Dendritic cell treated with granulocyte-macrophage colony-stimulating factor and Interleukin-4, amounts not matched to agents 40 ng/mL and 50 ng/mL, for 4 days (primary cell): ENCODE measurements at regions not wholly inside any gene's neighbourhood (a gene's known extent, or its start where the extent isn't known, plus 50 kb on each side); places are given as distances from the start of the nearest gene placed in this dataset.

ENCODE experiments used
- H3K27ac Mint-ChIP-seq: one replicate; pipeline ENCODE4 v1.8.0; 2022; ENCODE audit warnings: mild to moderate bottlenecking, mixed read lengths
- H3K27me3 Mint-ChIP-seq: one replicate; pipeline ENCODE4 v1.8.0; 2022; ENCODE audit warnings: mild to moderate bottlenecking, mixed read lengths
- H3K36me3 Mint-ChIP-seq: one replicate; pipeline ENCODE4 v1.8.0; 2022; ENCODE audit warnings: low read depth, mixed read lengths
- H3K4me1 Mint-ChIP-seq: one replicate; pipeline ENCODE4 v1.8.0; 2022; ENCODE audit warnings: low read depth, mixed read lengths
- H3K4me3 Mint-ChIP-seq: one replicate; pipeline ENCODE4 v1.8.0; 2022; ENCODE audit warnings: mild to moderate bottlenecking, moderate library complexity, mixed read lengths
- H3K9me3 Mint-ChIP-seq: one replicate; pipeline ENCODE4 v1.8.0; 2022; ENCODE audit warnings: mixed read lengths
- intact Hi-C: fragments of 100-400 bp; cut with micrococcal nuclease; formaldehyde crosslinking; loops from one replicate; pipeline ENCODE4 v1.15.0; 2022

GRCh38 chr16:6947291-6947690 is 385.4 kb upstream of the RBFOX1 start:
- no peaks in the 10 kb centered on the region for H3K4me1 Mint-ChIP-seq
- intact Hi-C loops = no loop called here
- H3K36me3 Mint-ChIP-seq = no peaks in the 10 kb centered on the region
- peaks cover 9% of the 10 kb centered on the region for H3K9me3 Mint-ChIP-seq
- H3K27me3 Mint-ChIP-seq = no peaks in the 10 kb centered on the region
- H3K4me3 Mint-ChIP-seq = no peak overlapping the region
- no peak overlapping the region for H3K27ac Mint-ChIP-seq

GRCh38 chr16:6946802-6947201 is 385.8 kb upstream of the RBFOX1 start:
- intact Hi-C loops = no loop called here
- no peak overlapping the region for H3K4me3 Mint-ChIP-seq
- H3K9me3 Mint-ChIP-seq = peaks cover 9% of the 10 kb centered on the region
- H3K36me3 Mint-ChIP-seq = no peaks in the 10 kb centered on the region
- H3K27me3 Mint-ChIP-seq = no peaks in the 10 kb centered on the region
- H3K4me1 Mint-ChIP-seq = no peaks in the 10 kb centered on the region
- no peak overlapping the region for H3K27ac Mint-ChIP-seq

GRCh38 chr16:6946106-6946505 is 386.5 kb upstream of the RBFOX1 start:
- no peaks in the 10 kb centered on the region for H3K27me3 Mint-ChIP-seq
- H3K27ac Mint-ChIP-seq = no peak overlapping the region
- intact Hi-C loops = no loop called here
- no peaks in the 10 kb centered on the region for H3K36me3 Mint-ChIP-seq
- no peak overlapping the region for H3K4me3 Mint-ChIP-seq
- H3K9me3 Mint-ChIP-seq = peaks cover 15% of the 10 kb centered on the region
- H3K4me1 Mint-ChIP-seq = no peaks in the 10 kb centered on the region

GRCh38 chr16:6940968-6941367 is 391.7 kb upstream of the RBFOX1 start:
- Mint-ChIP-seq H3K27ac (no peak overlapping the region), H3K36me3 (no peaks in the 10 kb centered on the region), H3K27me3 (no peaks in the 10 kb centered on the region), H3K4me1 (no peaks in the 10 kb centered on the region), H3K4me3 (no peak overlapping the region), H3K9me3 (peaks cover 10% of the 10 kb centered on the region)
- intact Hi-C loops = no loop called here

- H3K27ac Mint-ChIP-seq = no peak overlapping the region
- no peaks in the 10 kb centered on the region for H3K36me3 Mint-ChIP-seq
- no peaks in the 10 kb centered on the region for H3K4me1 Mint-ChIP-seq
- peaks cover 22% of the 10 kb centered on the region for H3K9me3 Mint-ChIP-seq
- H3K4me3 Mint-ChIP-seq = no peak overlapping the region
- intact Hi-C loops = no loop called here
- no peaks in the 10 kb centered on the region for H3K27me3 Mint-ChIP-seq
Measured at GRCh38 chr16:6937641-6938040, 395.0 kb upstream of the RBFOX1 start.

GRCh38 chr16:6932871-6933385 is 399.7 kb upstream of the RBFOX1 start:
- H3K4me1 Mint-ChIP-seq = no peaks in the 10 kb centered on the region
- no peaks in the 10 kb centered on the region for H3K36me3 Mint-ChIP-seq
- intact Hi-C loops = no loop called here
- H3K27me3 Mint-ChIP-seq = no peaks in the 10 kb centered on the region
- H3K9me3 Mint-ChIP-seq = peaks cover 15% of the 10 kb centered on the region
- no peak overlapping the region for H3K27ac Mint-ChIP-seq
- no peak overlapping the region for H3K4me3 Mint-ChIP-seq

GRCh38 chr16:6929868-6930267 is 402.8 kb upstream of the RBFOX1 start:
- no peak overlapping the region for H3K27ac Mint-ChIP-seq

GRCh38 chr16:6926762-6927161 is 405.9 kb upstream of the RBFOX1 start:
- peaks cover 9% of the 10 kb centered on the region for H3K9me3 Mint-ChIP-seq
- H3K27ac Mint-ChIP-seq = no peak overlapping the region
- H3K36me3 Mint-ChIP-seq = no peaks in the 10 kb centered on the region
- intact Hi-C loops = no loop called here
- no peaks in the 10 kb centered on the region for H3K4me1 Mint-ChIP-seq
- no peaks in the 10 kb centered on the region for H3K27me3 Mint-ChIP-seq
- H3K4me3 Mint-ChIP-seq = no peak overlapping the region

More at GRCh38 chr16:6929868-6930267, 402.8 kb upstream of the RBFOX1 start:
- peaks cover 15% of the 10 kb centered on the region for H3K9me3 Mint-ChIP-seq
- no peak overlapping the region for H3K4me3 Mint-ChIP-seq
- no peaks in the 10 kb centered on the region for H3K27me3 Mint-ChIP-seq
- intact Hi-C loops = no loop called here
- no peaks in the 10 kb centered on the region for H3K36me3 Mint-ChIP-seq
- no peaks in the 10 kb centered on the region for H3K4me1 Mint-ChIP-seq

GRCh38 chr16:6926341-6926740 is 406.3 kb upstream of the RBFOX1 start:
- Mint-ChIP-seq H3K9me3 (peaks cover 9% of the 10 kb centered on the region), H3K4me3 (no peak overlapping the region), H3K27ac (no peak overlapping the region), H3K27me3 (no peaks in the 10 kb centered on the region), H3K36me3 (no peaks in the 10 kb centered on the region), H3K4me1 (no peaks in the 10 kb centered on the region)
- intact Hi-C loops = no loop called here

GRCh38 chr16:6918646-6919045 is 414.0 kb upstream of the RBFOX1 start:
- H3K4me1 Mint-ChIP-seq = no peaks in the 10 kb centered on the region
- no peaks in the 10 kb centered on the region for H3K27me3 Mint-ChIP-seq
- H3K4me3 Mint-ChIP-seq = no peak overlapping the region
- no peak overlapping the region for H3K27ac Mint-ChIP-seq
- no peaks in the 10 kb centered on the region for H3K36me3 Mint-ChIP-seq
- intact Hi-C loops = no loop called here
- peaks cover 9% of the 10 kb centered on the region for H3K9me3 Mint-ChIP-seq

- intact Hi-C loops = no loop called here
- Mint-ChIP-seq H3K9me3 (no peaks in the 10 kb centered on the region), H3K36me3 (no peaks in the 10 kb centered on the region), H3K4me3 (no peak overlapping the region), H3K27ac (no peak overlapping the region), H3K4me1 (no peaks in the 10 kb centered on the region), H3K27me3 (no peaks in the 10 kb centered on the region)
Measured at GRCh38 chr16:6916946-6917345, 415.7 kb upstream of the RBFOX1 start.

- H3K36me3 Mint-ChIP-seq = no peaks in the 10 kb centered on the region
- H3K9me3 Mint-ChIP-seq = no peaks in the 10 kb centered on the region
- peaks cover 2% of the 10 kb centered on the region for H3K27me3 Mint-ChIP-seq
- H3K27ac Mint-ChIP-seq = no peak overlapping the region
- H3K4me3 Mint-ChIP-seq = no peak overlapping the region
- no peaks in the 10 kb centered on the region for H3K4me1 Mint-ChIP-seq
- intact Hi-C loops = no loop called here
Measured at GRCh38 chr16:6913566-6913965, 419.1 kb upstream of the RBFOX1 start.

GRCh38 chr16:6910301-6910700 is 422.3 kb upstream of the RBFOX1 start:
- no peak overlapping the region for H3K27ac Mint-ChIP-seq
- no peaks in the 10 kb centered on the region for H3K4me1 Mint-ChIP-seq
- intact Hi-C loops = no loop called here
- no peak overlapping the region for H3K4me3 Mint-ChIP-seq
- H3K36me3 Mint-ChIP-seq = no peaks in the 10 kb centered on the region
- H3K27me3 Mint-ChIP-seq = peaks cover 2% of the 10 kb centered on the region
- H3K9me3 Mint-ChIP-seq = no peaks in the 10 kb centered on the region

GRCh38 chr16:6905601-6906000 is 427.0 kb upstream of the RBFOX1 start:
- intact Hi-C loops = no loop called here
- no peak overlapping the region for H3K27ac Mint-ChIP-seq
- no peaks in the 10 kb centered on the region for H3K27me3 Mint-ChIP-seq
- no peaks in the 10 kb centered on the region for H3K36me3 Mint-ChIP-seq
- no peak overlapping the region for H3K4me3 Mint-ChIP-seq
- no peaks in the 10 kb centered on the region for H3K9me3 Mint-ChIP-seq
- no peaks in the 10 kb centered on the region for H3K4me1 Mint-ChIP-seq

- no peaks in the 10 kb centered on the region for H3K27me3 Mint-ChIP-seq
- H3K4me1 Mint-ChIP-seq = no peaks in the 10 kb centered on the region
- no peaks in the 10 kb centered on the region for H3K9me3 Mint-ChIP-seq
- H3K4me3 Mint-ChIP-seq = no peak overlapping the region
- no peaks in the 10 kb centered on the region for H3K36me3 Mint-ChIP-seq
- intact Hi-C loops = no loop called here
- no peak overlapping the region for H3K27ac Mint-ChIP-seq
Measured at GRCh38 chr16:6903671-6904070, 429.0 kb upstream of the RBFOX1 start.
